Suprapubic skin (tissue), 3 donors: ENCODE measurements at regions not wholly inside any gene's neighbourhood (a gene's known extent, or its start where the extent isn't known, plus 50 kb on each side); places are given as distances from the start of the nearest gene placed in this dataset.

ENCODE experiments used
- POLR2AphosphoS5 ChIP-seq, 3 donors: sonication (generic); formaldehyde crosslinking; IDR thresholded peaks; one replicate each; pipeline ENCODE4 v1.6.1; 2017; ENCODE audit warnings: antibody characterized with exemption in 3 of 3
- TF ChIP-seq, protein P1 (sequence below), 2 donors: fragments of 200-600 bp in 1 of 2; fragments of 450-650 bp in 1 of 2; sonication (generic) in 1 of 2; IDR thresholded peaks; one replicate each; pipeline ENCODE4 v1.5.1; 2016 to 2019; ENCODE audit warnings: antibody characterized with exemption in 2 of 2, mild to moderate bottlenecking in 1 of 2, moderate library complexity in 1 of 2

DNA sequence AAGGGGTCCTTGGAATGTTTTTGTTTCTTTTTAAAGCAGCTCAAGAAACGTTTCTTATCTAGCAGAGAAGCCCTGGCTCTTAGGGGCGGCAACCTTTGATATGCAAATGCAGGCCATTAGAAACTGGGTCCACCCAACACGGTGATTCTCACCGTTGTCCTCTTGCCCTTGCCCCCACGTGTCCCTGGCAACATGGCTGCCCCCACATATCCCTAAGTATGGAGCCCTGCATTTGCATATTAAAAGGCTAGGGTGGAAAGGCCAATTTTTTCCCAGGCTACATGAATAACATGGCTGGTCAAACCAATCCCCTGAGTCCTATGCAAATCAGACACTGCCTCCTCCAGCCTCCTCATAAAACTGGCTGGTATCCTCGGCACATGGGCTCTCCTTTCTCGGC is 230.1 kb upstream of the SPOPL start:
- TF ChIP-seq, protein P1, sequence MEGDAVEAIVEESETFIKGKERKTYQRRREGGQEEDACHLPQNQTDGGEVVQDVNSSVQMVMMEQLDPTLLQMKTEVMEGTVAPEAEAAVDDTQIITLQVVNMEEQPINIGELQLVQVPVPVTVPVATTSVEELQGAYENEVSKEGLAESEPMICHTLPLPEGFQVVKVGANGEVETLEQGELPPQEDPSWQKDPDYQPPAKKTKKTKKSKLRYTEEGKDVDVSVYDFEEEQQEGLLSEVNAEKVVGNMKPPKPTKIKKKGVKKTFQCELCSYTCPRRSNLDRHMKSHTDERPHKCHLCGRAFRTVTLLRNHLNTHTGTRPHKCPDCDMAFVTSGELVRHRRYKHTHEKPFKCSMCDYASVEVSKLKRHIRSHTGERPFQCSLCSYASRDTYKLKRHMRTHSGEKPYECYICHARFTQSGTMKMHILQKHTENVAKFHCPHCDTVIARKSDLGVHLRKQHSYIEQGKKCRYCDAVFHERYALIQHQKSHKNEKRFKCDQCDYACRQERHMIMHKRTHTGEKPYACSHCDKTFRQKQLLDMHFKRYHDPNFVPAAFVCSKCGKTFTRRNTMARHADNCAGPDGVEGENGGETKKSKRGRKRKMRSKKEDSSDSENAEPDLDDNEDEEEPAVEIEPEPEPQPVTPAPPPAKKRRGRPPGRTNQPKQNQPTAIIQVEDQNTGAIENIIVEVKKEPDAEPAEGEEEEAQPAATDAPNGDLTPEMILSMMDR (IDR thresholded peaks at IDR 0.05), result no peak
- no peak for TF ChIP-seq POLR2AphosphoS5 (IDR thresholded peaks at IDR 0.05)
